ENCODE measurements at regions not wholly inside any gene's neighbourhood (a gene's known extent, or its start where the extent isn't known, plus 50 kb on each side); places are given as distances from the start of the nearest gene placed in this dataset.
"Not testable (repeated sequence)": the region's sequence is repeated elsewhere in the genome, so short reads cannot be mapped to it uniquely, and the experiment has no call there.

GRCh38 chr3:139113231-139113992, 68.7 kb upstream of the PRR23C start:
- H3K4me2 ChIP-seq (ENCODE audit: unreplicated experiment) = no peak overlapping the region
- no peak for DNase-seq
- no peaks in the 10 kb centered on the region for H3K79me2 ChIP-seq (ENCODE audit: insufficient read depth)
- TF ChIP-seq EZH2phosphoT487 (IDR thresholded peaks at IDR 0.05; ENCODE audit: insufficient read depth, low read depth) (no peak), EZH2 (IDR thresholded peaks at IDR 0.05; ENCODE audit: insufficient read depth, poor library complexity, severe bottlenecking) (no peak)
- in situ Hi-C loops (cut with MboI) = loop anchor here (5.0 kb wide), 1 partner anchor 214 kb away; no protein-coding TSS in a partner anchor
- WGBS, 2 experiments (ENCODE audit: low coverage in 1 of 2, low lambda C conversion rate in 2 of 2, missing lambda C conversion rate in 2 of 2) = 53 to 54% methylated on average over 7 of the region's 7 CpGs
- no peak overlapping the region for H3K4me3 ChIP-seq
- H3F3A ChIP-seq (ENCODE audit: insufficient read depth) = peaks cover 17% of the 10 kb centered on the region
- no peak overlapping the region for H3K27ac ChIP-seq
- no peaks in the 10 kb centered on the region for H4K20me1 ChIP-seq (ENCODE audit: insufficient read depth)
- H3K4me1 ChIP-seq (ENCODE audit: insufficient read depth) = peaks cover 17% of the 10 kb centered on the region
- H3K27me3 ChIP-seq (replicated peaks; ENCODE audit: insufficient read depth) = no peaks in the 10 kb centered on the region
- no peaks in the 10 kb centered on the region for H3K9me3 ChIP-seq (ENCODE audit: low read depth)
- no peaks in the 10 kb centered on the region for H3K36me3 ChIP-seq (ENCODE audit: low read depth)
- H2AFZ ChIP-seq = no peak overlapping the region
- no peak overlapping the region for H3K9ac ChIP-seq
- H3K9me2 ChIP-seq (ENCODE audit: insufficient read depth) = no peaks in the 10 kb centered on the region

GRCh38 chr3:139113993-139114375, 69.3 kb upstream of the PRR23C start:
- 83 to 86% methylated on average over 4 of the region's 4 CpGs for WGBS, 2 experiments (ENCODE audit: low coverage in 1 of 2, low lambda C conversion rate in 2 of 2, missing lambda C conversion rate in 2 of 2)
- TF ChIP-seq EZH2phosphoT487 (IDR thresholded peaks at IDR 0.05; ENCODE audit: insufficient read depth, low read depth) = no peak
- TF ChIP-seq EZH2 (IDR thresholded peaks at IDR 0.05; ENCODE audit: insufficient read depth, poor library complexity, severe bottlenecking) = no peak
- in situ Hi-C loops (cut with MboI) = loop anchor here (5.0 kb wide), 1 partner anchor 213 kb away; no protein-coding TSS in a partner anchor

GRCh38 chr3:139116631-139117030, 71.9 kb upstream of the PRR23C start:
- H3K9me2 ChIP-seq (ENCODE audit: insufficient read depth); H3K4me3 ChIP-seq; H4K20me1 ChIP-seq (ENCODE audit: insufficient read depth); DNase-seq; H3K36me3 ChIP-seq (ENCODE audit: low read depth); in situ Hi-C loops (cut with MboI); H3K9ac ChIP-seq; H3K27me3 ChIP-seq (replicated peaks; ENCODE audit: insufficient read depth); H3K9me3 ChIP-seq (ENCODE audit: low read depth); H3K79me2 ChIP-seq (ENCODE audit: insufficient read depth): not testable (repeated sequence)
- H2AFZ ChIP-seq = peak overlapping the region; percentile 20; the same call in 1 of the 2 replicates
- H3K4me1 ChIP-seq (ENCODE audit: insufficient read depth) = peaks cover 39% of the 10 kb centered on the region
- peak overlapping the region; percentile 5 for H3K4me2 ChIP-seq (ENCODE audit: unreplicated experiment)
- H3F3A ChIP-seq (ENCODE audit: insufficient read depth) = peaks cover 26% of the 10 kb centered on the region
- peak overlapping the region; percentile 46 for H3K27ac ChIP-seq
- WGBS, 2 experiments (ENCODE audit: low coverage in 1 of 2, low lambda C conversion rate in 2 of 2, missing lambda C conversion rate in 2 of 2) = 88 to 90% methylated on average over 7 of the region's 7 CpGs

More at GRCh38 chr3:139113993-139114375, 69.3 kb upstream of the PRR23C start:
- H3K4me3 ChIP-seq = no peak overlapping the region
- no peaks in the 10 kb centered on the region for H3K79me2 ChIP-seq (ENCODE audit: insufficient read depth)
- no peak for DNase-seq
- H3K27me3 ChIP-seq (replicated peaks; ENCODE audit: insufficient read depth) = no peaks in the 10 kb centered on the region
- no peaks in the 10 kb centered on the region for H3K36me3 ChIP-seq (ENCODE audit: low read depth)
- H3K9ac ChIP-seq = no peak overlapping the region
- no peaks in the 10 kb centered on the region for H3K9me3 ChIP-seq (ENCODE audit: low read depth)
- peaks cover 17% of the 10 kb centered on the region for H3F3A ChIP-seq (ENCODE audit: insufficient read depth)
- H4K20me1 ChIP-seq (ENCODE audit: insufficient read depth) = no peaks in the 10 kb centered on the region
- no peaks in the 10 kb centered on the region for H3K9me2 ChIP-seq (ENCODE audit: insufficient read depth)
- H3K27ac ChIP-seq = no peak overlapping the region
- peaks cover 17% of the 10 kb centered on the region for H3K4me1 ChIP-seq (ENCODE audit: insufficient read depth)
- H2AFZ ChIP-seq = no peak overlapping the region
- H3K4me2 ChIP-seq (ENCODE audit: unreplicated experiment) = no peak overlapping the region

GRCh38 chr3:139117136-139117675, 72.5 kb upstream of the PRR23C start:
- peaks cover 45% of the 10 kb centered on the region for H3K4me1 ChIP-seq (ENCODE audit: insufficient read depth)
- peak; percentile 78 for DNase-seq
- no peaks in the 10 kb centered on the region for H3K9me3 ChIP-seq (ENCODE audit: low read depth)
- no peaks in the 10 kb centered on the region for H3K36me3 ChIP-seq (ENCODE audit: low read depth)
- no peaks in the 10 kb centered on the region for H3K79me2 ChIP-seq (ENCODE audit: insufficient read depth)
- TF ChIP-seq EZH2 (IDR thresholded peaks at IDR 0.05; ENCODE audit: insufficient read depth, poor library complexity, severe bottlenecking) = no peak
- no peak for TF ChIP-seq EZH2phosphoT487 (IDR thresholded peaks at IDR 0.05; ENCODE audit: insufficient read depth, low read depth)
- in situ Hi-C loops (cut with MboI) = no loop called here
- H3K27ac ChIP-seq = peak overlapping the region; percentile 46
- H3K4me3 ChIP-seq = no peak overlapping the region
- no peaks in the 10 kb centered on the region for H4K20me1 ChIP-seq (ENCODE audit: insufficient read depth)
- H3K27me3 ChIP-seq (replicated peaks; ENCODE audit: insufficient read depth) = no peaks in the 10 kb centered on the region
- peaks cover 29% of the 10 kb centered on the region for H3F3A ChIP-seq (ENCODE audit: insufficient read depth)
- H3K4me2 ChIP-seq (ENCODE audit: unreplicated experiment) = peak overlapping the region; percentile 39
- no peaks in the 10 kb centered on the region for H3K9me2 ChIP-seq (ENCODE audit: insufficient read depth)
- 46 to 56% methylated on average over 1 of the region's 1 CpG for WGBS, 2 experiments (ENCODE audit: low coverage in 1 of 2, low lambda C conversion rate in 2 of 2, missing lambda C conversion rate in 2 of 2)
- H2AFZ ChIP-seq = no peak overlapping the region
- no peak overlapping the region for H3K9ac ChIP-seq
